SK-N-SH (cell line): ENCODE measurements at regions not wholly inside any gene's neighbourhood (a gene's known extent, or its start where the extent isn't known, plus 50 kb on each side); places are given as distances from the start of the nearest gene placed in this dataset.

Source experiments
- CTCF ChIA-PET: fragments of 300-600, 350-600 bp; formaldehyde crosslinking; extraction: SDS; loops from one replicate; lab custom pipeline; 2021; lab: Yijun Ruan, JAX
- POLR2A ChIA-PET: fragments of 350-600 bp; sonication (Branson Sonifier 250); formaldehyde crosslinking; extraction: SDS; loops from one replicate; lab custom pipeline; 2020; ENCODE audit warnings: antibody characterized with exemption, inconsistent platforms; lab: Yijun Ruan, JAX
- DNase-seq: peaks from one replicate; pipeline ENCODE4 v3.0.0; 2012
- H2AFZ ChIP-seq: fragments of 200-600 bp; sonication (generic); 2 replicates; pipeline ENCODE4 v1.8.1; 2016; ENCODE audit warnings: antibody characterized with exemption, mild to moderate bottlenecking, low read depth
- H3F3A ChIP-seq: fragments of 200-600 bp; sonication (generic); replicated peaks from 2 replicates; pipeline ENCODE3; 2016; ENCODE audit warnings: antibody characterized with exemption, mild to moderate bottlenecking; ENCODE audit not compliant: insufficient read depth
- H3K27ac ChIP-seq, 2 experiments: fragments of 200-500 bp in 1 of 2; fragments of 200-600 bp in 1 of 2; sonication (Bioruptor generic) in 1 of 2; sonication (generic), shearing (Covaris generic) in 1 of 2; 2 replicates each; pipeline versions ENCODE4 v1.5.1 to v1.6.1; 2014 to 2016; ENCODE audit warnings: low read depth in 2 of 2, inconsistent platforms in 1 of 2, low read length in 1 of 2, mild to moderate bottlenecking in 1 of 2, mixed read lengths in 1 of 2
- H3K27me3 ChIP-seq: fragments of 200-600 bp; sonication (generic), shearing (Covaris generic); 2 replicates; pipeline ENCODE4 v1.6.1; 2016; ENCODE audit warnings: mixed run types; ENCODE audit not compliant: insufficient read depth
- H3K36me3 ChIP-seq, 2 experiments: fragments of 200-500 bp in 1 of 2; fragments of 200-600 bp in 1 of 2; sonication (Bioruptor generic) in 1 of 2; sonication (generic) in 1 of 2; replicated peaks in 1 of 2; 2 replicates each; pipeline versions ENCODE3 to v1.5.1; 2014 to 2016; ENCODE audit warnings: low read length in 1 of 2, mild to moderate bottlenecking in 1 of 2; ENCODE audit not compliant: insufficient read depth in 2 of 2, control insufficient read depth in 1 of 2
- H3K4me1 ChIP-seq, 2 experiments: fragments of 200-500 bp in 1 of 2; fragments of 200-600 bp in 1 of 2; sonication (Bioruptor generic) in 1 of 2; sonication (generic), shearing (Covaris generic) in 1 of 2; 2 replicates each; pipeline versions ENCODE4 v1.5.1 to v1.6.1; 2014 to 2016; ENCODE audit warnings: low read depth in 1 of 2, low read length in 1 of 2, mixed run types in 1 of 2; ENCODE audit not compliant: insufficient read depth in 2 of 2, control insufficient read depth in 1 of 2
- H3K4me2 ChIP-seq: fragments of 200-600 bp; sonication (generic), shearing (Covaris generic); 2 replicates; pipeline ENCODE4 v1.6.1; 2017; ENCODE audit warnings: mixed run types
- H3K4me3 ChIP-seq, 2 experiments: fragments of 200-500 bp in 1 of 2; fragments of 200-600 bp in 1 of 2; sonication (Bioruptor generic) in 1 of 2; sonication (generic), shearing (Covaris generic) in 1 of 2; 2 replicates each; pipeline versions ENCODE4 v1.5.1 to v1.8.1; 2014 to 2016; ENCODE audit warnings: low read depth in 2 of 2, inconsistent platforms in 1 of 2, low read length in 1 of 2, mild to moderate bottlenecking in 1 of 2, mixed read lengths in 1 of 2, moderate library complexity in 1 of 2
- H3K79me2 ChIP-seq: fragments of 200-600 bp; sonication (generic); 2 replicates; pipeline ENCODE4 v1.8.1; 2017; ENCODE audit warnings: mild to moderate bottlenecking; ENCODE audit not compliant: insufficient read depth
- H3K9ac ChIP-seq: fragments of 200-600 bp; sonication (generic); 2 replicates; pipeline ENCODE4 v1.6.1; 2017; ENCODE audit warnings: mixed run types
- H3K9me2 ChIP-seq: fragments of 200-600 bp; sonication (generic); 2 replicates; pipeline ENCODE4 v1.6.1; 2017; ENCODE audit warnings: mixed run types
- H3K9me3 ChIP-seq: fragments of 200-600 bp; sonication (generic); 2 replicates; pipeline ENCODE4 v1.6.1; 2017; ENCODE audit warnings: mixed run types, mild to moderate bottlenecking, moderate library complexity
- H4K20me1 ChIP-seq: fragments of 200-600 bp; sonication (generic); 2 replicates; pipeline ENCODE4 v1.6.1; 2017; ENCODE audit warnings: mild to moderate bottlenecking, mixed run types; ENCODE audit not compliant: insufficient read depth
- CHD2 ChIP-seq: fragments of 150-350 bp; IDR thresholded peaks from 2 replicates; pipeline ENCODE4 v1.6.1; 2018; ENCODE audit warnings: low read length; ENCODE audit not compliant: partially characterized antibody
- ELF1 ChIP-seq: IDR thresholded peaks from 2 replicates; pipeline ENCODE4 v1.4.0; 2012
- EZH2phosphoT487 ChIP-seq: fragments of 200-600 bp; sonication (generic); IDR thresholded peaks from 2 replicates; pipeline ENCODE4 v1.6.1; 2017; ENCODE audit warnings: low read depth, mixed run types, mild to moderate bottlenecking, antibody characterized with exemption, moderate library complexity, borderline replicate concordance
- FOXM1 ChIP-seq: IDR thresholded peaks from 2 replicates; pipeline ENCODE4 v1.4.0; 2012; ENCODE audit warnings: low read depth, mild to moderate bottlenecking
- GABPA ChIP-seq: IDR thresholded peaks from 2 replicates; pipeline ENCODE4 v1.4.0; 2012; ENCODE audit warnings: low read depth, mild to moderate bottlenecking
- GATA2 ChIP-seq: sonication (generic); formaldehyde crosslinking; IDR thresholded peaks from 2 replicates; pipeline ENCODE4 v1.5.0; 2020; ENCODE audit warnings: mild to moderate bottlenecking, missing genetic modification reagents
- JUND ChIP-seq: IDR thresholded peaks from 2 replicates; pipeline ENCODE4 v1.4.0; 2012
- NRF1 ChIP-seq: IDR thresholded peaks from 2 replicates; pipeline ENCODE4 v1.6.1; 2012; ENCODE audit warnings: low read depth, mild to moderate bottlenecking, low read length
- RCOR1 ChIP-seq: fragments of 150-350 bp; IDR thresholded peaks from 2 replicates; pipeline ENCODE4 v1.6.1; 2017; ENCODE audit warnings: antibody characterized with exemption, low read length
- SMC3 ChIP-seq: IDR thresholded peaks from 2 replicates; pipeline ENCODE4 v1.6.1; 2012; ENCODE audit warnings: low read depth, low read length, improper control_type of control experiment
- USF1 ChIP-seq: IDR thresholded peaks from 2 replicates; pipeline ENCODE4 v1.4.0; 2012; ENCODE audit warnings: low read depth, borderline replicate concordance
- USF2 ChIP-seq: fragments of 150-350 bp; IDR thresholded peaks from 2 replicates; pipeline ENCODE4 v1.6.1; 2017; ENCODE audit warnings: antibody characterized with exemption, low read length, low read depth, borderline replicate concordance
- YY1 ChIP-seq: IDR thresholded peaks from 2 replicates; pipeline ENCODE4 v1.4.0; 2012; ENCODE audit warnings: low read depth, mild to moderate bottlenecking
- WGBS: methylation state at CpG from one replicate; pipeline ENCODE4 v1.1.6; 2017; ENCODE audit warnings: low lambda C conversion rate; 5-methylcytosine and 5-hydroxymethylcytosine counted together

- TF ChIP-seq CHD2 (no peak), GABPA (no peak), USF2 (no peak), JUND (no peak), EZH2phosphoT487 (no peak), ELF1 (no peak), NRF1 (no peak), YY1 (no peak), GATA2 (CRISPR knock-in tag) (no peak), FOXM1 (no peak)
Observed at GRCh38 chr12:71214511-71215285, 56.9 kb upstream of the TSPAN8 start (continued).

- H3K36me3 ChIP-seq, result no peaks in the 10 kb centered on the region
- POLR2A ChIA-PET, result no interaction called here
- no peak overlapping the region for H2AFZ ChIP-seq
- no peak overlapping the region for H3K9ac ChIP-seq
- WGBS, result 3% methylated on average over 1 of the region's 1 CpG
- no peaks in the 10 kb centered on the region for H3K4me1 ChIP-seq
- no peaks in the 10 kb centered on the region; the same call in 1 of the 2 replicates for H3K9me3 ChIP-seq
- no peaks in the 10 kb centered on the region for H3K27me3 ChIP-seq
- no peaks in the 10 kb centered on the region for H3F3A ChIP-seq
- DNase-seq, result no peak
- H3K9me2 ChIP-seq, result no peaks in the 10 kb centered on the region
- no peak overlapping the region for H3K4me2 ChIP-seq
- H3K27ac ChIP-seq, result no peak overlapping the region
- H4K20me1 ChIP-seq, result no peaks in the 10 kb centered on the region
- H3K79me2 ChIP-seq, result no peaks in the 10 kb centered on the region
- TF ChIP-seq SMC3 (no peak), FOXM1 (no peak), YY1 (no peak), USF1 (no peak), RCOR1 (no peak)
- no peak overlapping the region for H3K4me3 ChIP-seq
- CTCF ChIA-PET, result interaction anchor here (1.2 to 2.2 kb wide), 2 partner anchors 8 to 10 kb away, joined by 4 to 5 read pairs; no protein-coding TSS in a partner anchor
Observed at GRCh38 chr12:71208053-71208685, 50.4 kb upstream of the TSPAN8 start.
